WERI-Rb-1 (cell line): ENCODE measurements at regions not wholly inside any gene's neighbourhood (a gene's known extent, or its start where the extent isn't known, plus 50 kb on each side); places are given as distances from the start of the nearest gene placed in this dataset.
"Not testable (repeated sequence)": the region's sequence is repeated elsewhere in the genome, so short reads cannot be mapped to it uniquely, and the experiment has no call there.

Source experiments
- DNase-seq: peaks from one replicate; pipeline ENCODE4 v3.0.0-alpha.2; 2020
- H3K27ac ChIP-seq: fragments of 250-450 bp; sonication (Bioruptor Pico); 2 replicates; pipeline ENCODE4 v1.5.1; 2020; ENCODE audit warnings: mild to moderate bottlenecking, moderate library complexity
- H3K27me3 ChIP-seq: fragments of 250-450 bp; sonication (Bioruptor Pico); 2 replicates; pipeline ENCODE4 v1.5.1; 2021; ENCODE audit warnings: mild to moderate bottlenecking, low read depth, moderate library complexity; ENCODE audit not compliant: insufficient read depth, severe bottlenecking
- H3K36me3 ChIP-seq: fragments of 250-450 bp; sonication (Bioruptor Pico); 2 replicates; pipeline ENCODE4 v1.5.1; 2020; ENCODE audit warnings: mild to moderate bottlenecking, moderate library complexity
- H3K4me3 ChIP-seq: 2 replicates; pipeline ENCODE4 v1.5.1; 2011; ENCODE audit warnings: low read depth, mild to moderate bottlenecking, control low read depth, low read length
- H3K9me3 ChIP-seq: fragments of 250-450 bp; sonication (Bioruptor Pico); 2 replicates; pipeline ENCODE4 v1.5.1; 2021; ENCODE audit warnings: mild to moderate bottlenecking, moderate library complexity; ENCODE audit not compliant: severe bottlenecking
- TF ChIP-seq, protein P1 (sequence below): IDR thresholded peaks from 2 replicates; pipeline ENCODE4 v1.5.1; 2011; ENCODE audit warnings: low read depth, mild to moderate bottlenecking, control low read depth, inconsistent platforms, low read length

DNA sequence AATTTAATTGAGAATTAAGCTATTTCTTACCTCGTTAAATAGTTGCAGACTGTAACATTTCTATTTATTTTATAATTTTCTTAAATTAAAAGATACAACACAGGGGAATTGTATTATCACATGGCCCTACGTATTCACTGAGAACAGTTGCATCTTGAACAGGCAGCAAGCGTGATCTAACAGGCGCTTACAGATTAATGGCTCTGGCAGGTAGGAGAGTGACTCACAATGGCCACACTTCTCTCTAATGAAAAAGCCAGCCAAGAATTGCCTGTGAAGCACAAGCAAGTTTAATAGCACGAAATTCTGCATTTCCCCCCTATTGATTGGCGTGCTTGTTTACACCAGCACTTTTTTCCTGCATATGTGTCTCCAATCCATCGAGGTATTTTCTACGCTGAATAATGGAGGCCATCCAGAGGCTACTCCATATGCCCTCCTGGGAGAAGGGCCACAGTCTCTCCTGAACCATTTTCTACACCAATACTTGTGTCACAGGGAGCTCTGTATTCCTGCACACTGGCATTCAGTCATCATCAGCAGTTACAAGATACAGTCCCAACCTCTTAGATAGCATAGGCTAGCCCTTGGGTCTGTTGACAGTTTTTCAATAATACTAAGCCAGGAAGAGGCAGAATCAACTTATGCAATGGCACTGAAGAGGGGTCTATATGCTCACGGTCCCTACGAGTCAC lies 150.6 kb upstream of the PLD5 start:
- Histone ChIP-seq H3K27me3 (no peaks in the 10 kb centered on the region), H3K36me3 (no peaks in the 10 kb centered on the region), H3K4me3 (no peak overlapping the region), H3K27ac (no peak overlapping the region), H3K9me3 (peaks cover 3% of the 10 kb centered on the region)
- no peak for DNase-seq
- TF ChIP-seq, protein P1, sequence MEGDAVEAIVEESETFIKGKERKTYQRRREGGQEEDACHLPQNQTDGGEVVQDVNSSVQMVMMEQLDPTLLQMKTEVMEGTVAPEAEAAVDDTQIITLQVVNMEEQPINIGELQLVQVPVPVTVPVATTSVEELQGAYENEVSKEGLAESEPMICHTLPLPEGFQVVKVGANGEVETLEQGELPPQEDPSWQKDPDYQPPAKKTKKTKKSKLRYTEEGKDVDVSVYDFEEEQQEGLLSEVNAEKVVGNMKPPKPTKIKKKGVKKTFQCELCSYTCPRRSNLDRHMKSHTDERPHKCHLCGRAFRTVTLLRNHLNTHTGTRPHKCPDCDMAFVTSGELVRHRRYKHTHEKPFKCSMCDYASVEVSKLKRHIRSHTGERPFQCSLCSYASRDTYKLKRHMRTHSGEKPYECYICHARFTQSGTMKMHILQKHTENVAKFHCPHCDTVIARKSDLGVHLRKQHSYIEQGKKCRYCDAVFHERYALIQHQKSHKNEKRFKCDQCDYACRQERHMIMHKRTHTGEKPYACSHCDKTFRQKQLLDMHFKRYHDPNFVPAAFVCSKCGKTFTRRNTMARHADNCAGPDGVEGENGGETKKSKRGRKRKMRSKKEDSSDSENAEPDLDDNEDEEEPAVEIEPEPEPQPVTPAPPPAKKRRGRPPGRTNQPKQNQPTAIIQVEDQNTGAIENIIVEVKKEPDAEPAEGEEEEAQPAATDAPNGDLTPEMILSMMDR, result no peak

DNA sequence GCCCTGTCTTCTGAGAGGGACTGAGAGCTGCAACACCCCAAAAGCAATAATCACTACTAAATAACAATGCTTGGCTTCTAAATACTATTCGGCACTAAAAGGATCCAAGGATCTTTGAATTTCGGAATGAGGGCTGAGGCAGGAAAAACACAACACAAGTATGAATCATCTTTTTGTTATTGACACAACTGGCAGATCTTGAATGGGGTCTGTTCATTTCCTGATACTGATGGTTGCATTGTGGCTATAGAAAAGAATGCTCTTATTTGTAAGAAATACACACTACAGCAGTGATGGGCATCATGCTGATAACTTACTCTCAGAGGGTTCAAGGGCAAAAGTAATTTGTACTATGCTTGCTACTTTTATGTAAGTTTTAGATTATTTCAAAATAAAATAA lies 149.2 kb upstream of the PLD5 start:
- TF ChIP-seq, protein P1, result no peak
- no peaks in the 10 kb centered on the region for H3K36me3 ChIP-seq
- peaks cover 3% of the 10 kb centered on the region for H3K9me3 ChIP-seq
- no peak overlapping the region for H3K27ac ChIP-seq
- H3K4me3 ChIP-seq, result no peak overlapping the region
- DNase-seq, result no peak
- H3K27me3 ChIP-seq, result no peaks in the 10 kb centered on the region

DNA sequence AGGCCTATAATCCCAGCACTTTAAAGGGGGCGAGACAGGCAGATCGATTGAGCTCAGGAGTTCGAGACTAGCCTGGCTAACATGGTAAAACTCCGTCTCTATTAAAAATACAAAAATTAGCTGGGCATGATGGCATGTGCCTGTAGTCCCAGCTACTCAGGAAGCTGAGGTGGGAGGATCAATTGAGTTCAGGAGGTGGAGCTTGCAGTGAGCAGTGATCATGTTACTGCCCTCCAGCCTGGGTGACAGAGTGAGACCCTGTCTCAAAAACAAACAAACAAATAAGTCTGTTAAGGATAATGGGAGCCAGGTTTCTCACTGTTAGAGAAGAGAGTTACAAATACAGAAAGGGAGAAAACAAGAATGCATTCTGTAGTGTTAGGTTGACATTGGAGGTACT lies 148.7 kb upstream of the PLD5 start:
- H3K36me3 ChIP-seq, DNase-seq, H3K27ac ChIP-seq, H3K4me3 ChIP-seq, H3K27me3 ChIP-seq, H3K9me3 ChIP-seq: not testable (repeated sequence)

DNA sequence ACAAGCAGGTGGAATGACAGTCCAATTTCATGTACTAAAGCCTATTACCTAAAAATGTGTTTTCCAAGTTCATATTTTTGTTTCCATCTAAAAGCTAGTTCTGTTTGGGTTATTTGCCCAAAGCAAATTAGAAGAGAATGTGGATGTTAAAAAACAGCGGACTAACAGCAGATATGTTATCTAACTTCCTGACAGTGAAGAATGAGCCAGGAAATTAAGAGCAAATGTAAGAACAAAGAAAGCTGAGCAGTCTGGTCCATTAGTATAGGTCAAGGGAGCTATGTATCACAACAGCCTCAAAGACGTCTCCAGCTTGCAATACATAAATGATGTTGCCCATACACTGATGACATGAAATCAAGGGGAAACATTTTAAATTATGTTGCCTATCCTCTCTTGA lies 145.5 kb upstream of the PLD5 start:
- Histone ChIP-seq H3K27me3 (peaks cover 6% of the 10 kb centered on the region), H3K4me3 (no peak overlapping the region), H3K27ac (no peak overlapping the region), H3K9me3 (peaks cover 3% of the 10 kb centered on the region), H3K36me3 (no peaks in the 10 kb centered on the region)
- no peak for DNase-seq
- TF ChIP-seq, protein P1, result no peak

DNA sequence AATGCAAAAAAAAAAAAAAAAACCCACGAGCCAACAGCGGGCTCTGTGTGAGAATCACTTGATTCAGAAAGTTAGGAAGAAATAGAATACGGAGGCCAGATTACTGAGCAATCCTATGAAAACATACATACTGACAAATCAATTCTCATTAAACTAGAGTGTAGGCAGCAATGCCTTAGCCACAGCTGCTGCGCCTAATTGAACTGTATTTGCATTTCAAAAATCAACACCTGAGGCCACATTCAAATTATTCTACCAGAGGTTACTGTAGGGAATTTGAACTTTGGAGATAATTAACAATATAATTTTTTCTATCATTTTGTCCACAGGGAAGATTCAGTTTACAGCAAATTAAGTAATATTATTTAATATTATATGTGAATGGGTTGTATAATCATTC lies 138.4 kb upstream of the PLD5 start:
- Histone ChIP-seq H3K9me3 (no peaks in the 10 kb centered on the region), H3K27me3 (peaks cover 16% of the 10 kb centered on the region), H3K27ac (no peak overlapping the region), H3K36me3 (no peaks in the 10 kb centered on the region), H3K4me3 (no peak overlapping the region)
- DNase-seq, result no peak
- TF ChIP-seq, protein P1, result no peak

DNA sequence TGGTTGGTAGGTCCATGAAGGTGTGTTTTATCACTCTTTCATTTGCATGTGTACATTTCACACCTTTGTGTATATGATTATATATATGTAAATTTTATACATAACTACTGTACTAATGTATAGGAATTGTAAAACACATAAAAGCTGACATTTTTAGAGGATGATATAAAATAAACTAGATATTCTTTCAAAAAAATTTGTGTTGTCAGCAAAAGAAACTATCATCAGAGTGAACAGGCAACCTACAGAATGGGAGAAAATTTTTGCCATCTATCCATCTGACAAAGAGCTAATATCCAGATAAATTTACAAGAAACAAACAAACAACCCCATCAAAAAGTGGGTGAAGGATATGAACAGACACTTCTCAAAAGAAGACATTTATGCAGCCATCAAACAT lies 129.3 kb upstream of the PLD5 start:
- DNase-seq, H3K27me3 ChIP-seq, H3K4me3 ChIP-seq, H3K27ac ChIP-seq, H3K36me3 ChIP-seq, H3K9me3 ChIP-seq: not testable (repeated sequence)

DNA sequence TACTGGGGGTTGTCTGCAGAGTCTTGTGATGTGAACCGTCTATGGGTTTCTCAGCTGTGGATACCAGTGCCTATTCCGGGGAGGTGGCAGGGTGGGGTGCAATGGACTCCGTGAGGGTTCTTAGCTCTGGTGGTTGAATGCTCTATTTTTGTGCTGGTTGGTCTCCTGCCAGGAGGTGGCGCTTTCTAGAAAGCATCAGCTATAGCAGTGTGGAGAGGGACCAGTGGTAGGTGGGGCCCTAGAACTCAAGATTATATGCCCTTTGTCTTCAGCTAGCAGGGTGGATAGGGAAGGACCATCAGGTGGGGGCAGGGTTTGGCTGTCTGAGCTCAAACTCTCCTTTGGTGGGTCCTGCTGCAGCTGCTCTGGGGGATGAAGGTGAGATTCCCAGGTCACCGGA lies 127.3 kb upstream of the PLD5 start:
- DNase-seq, result peak; percentile 69
- Histone ChIP-seq H3K27me3 (peaks cover 4% of the 10 kb centered on the region), H3K4me3 (no peak overlapping the region), H3K36me3 (no peaks in the 10 kb centered on the region), H3K27ac (no peak overlapping the region), H3K9me3 (no peaks in the 10 kb centered on the region)
- TF ChIP-seq, protein P1, result peak; percentile 81
